SK-N-MC (cell line): ENCODE measurements at regions not wholly inside any gene's neighbourhood (a gene's known extent, or its start where the extent isn't known, plus 50 kb on each side); places are given as distances from the start of the nearest gene placed in this dataset.

Experiments
- EZH2 ChIP-seq: fragments of 200-600 bp; sonication (generic); IDR thresholded peaks from one replicate; pipeline ENCODE4 v1.6.1; 2017; ENCODE audit warnings: antibody characterized with exemption
- POLR2AphosphoS5 ChIP-seq: IDR thresholded peaks from 2 replicates; pipeline ENCODE4 v1.6.1; 2012; ENCODE audit warnings: mild to moderate bottlenecking, low read depth, low read length, borderline replicate concordance

GRCh38 chr5:75844301-75844700 is 127.1 kb upstream of the POC5 start:
- TF ChIP-seq POLR2AphosphoS5 (no peak), EZH2 (no peak)
